Heart right ventricle (tissue), 16 donors: ENCODE measurements at regions not wholly inside any gene's neighbourhood (a gene's known extent, or its start where the extent isn't known, plus 50 kb on each side); places are given as distances from the start of the nearest gene placed in this dataset.

ENCODE experiments used
- ATAC-seq, 8 donors: fragments of 200-7000 bp; cut with Tn5 transposase; one replicate each; pipeline ENCODE4 v1.9.1; 2020; ENCODE audit warnings: mild to moderate bottlenecking in 8 of 8, moderate library complexity in 8 of 8, moderate number of reproducible peaks in 1 of 8
- DNase-seq, 2 donors: peaks; one replicate each; pipeline ENCODE4 v3.0.0-alpha.2; 2020
- H3K27ac ChIP-seq, 10 donors: fragments of 200-600 bp; sonication (generic) in 2 of 10; one replicate each; pipeline versions ENCODE4 v1.5.0 to v1.8.0; 2020 to 2022; ENCODE audit warnings: mild to moderate bottlenecking in 3 of 10
- H3K27me3 ChIP-seq, 7 donors: fragments of 200-600 bp; one replicate each; pipeline ENCODE4 v1.8.0; 2021 to 2022; ENCODE audit warnings: mild to moderate bottlenecking in 2 of 7
- H3K36me3 ChIP-seq, 9 donors: fragments of 200-600 bp; sonication (generic) in 1 of 9; one replicate each; pipeline versions ENCODE4 v1.5.0 to v1.8.0; 2020 to 2022; ENCODE audit warnings: mild to moderate bottlenecking in 2 of 9
- H3K4me1 ChIP-seq, 9 donors: fragments of 200-600 bp; sonication (generic) in 1 of 9; one replicate each; pipeline versions ENCODE4 v1.5.0 to v1.8.0; 2020 to 2022; ENCODE audit warnings: mild to moderate bottlenecking in 4 of 9
- H3K4me3 ChIP-seq, 10 donors: fragments of 200-600 bp; sonication (generic) in 2 of 10; one replicate each; pipeline versions ENCODE4 v1.5.0 to v1.8.0; 2020 to 2022; ENCODE audit warnings: mild to moderate bottlenecking in 7 of 10, moderate library complexity in 2 of 10
- H3K9me3 ChIP-seq, 11 donors: fragments of 200-600 bp in 10 of 11; sonication (generic) in 2 of 11; one replicate each; pipeline versions ENCODE4 v1.5.0 to v1.8.0; 2013 to 2022; ENCODE audit warnings: mild to moderate bottlenecking in 2 of 11, control low read depth in 1 of 11, moderate library complexity in 1 of 11
- CTCF ChIP-seq, 9 donors: fragments of 200-600 bp; sonication (generic) in 2 of 9; IDR thresholded peaks; one replicate each; pipeline versions ENCODE4 v1.5.0 to v1.8.0; 2021 to 2022; ENCODE audit warnings: antibody characterized with exemption in 9 of 9, mild to moderate bottlenecking in 5 of 9, moderate library complexity in 1 of 9
- WGBS, 2 donors: extraction: QIAGEN DNeasy Blood & Tissue Kit; methylation state at CpG; one replicate each; pipeline ENCODE4 v1.1.7; 2013; ENCODE audit warnings: inconsistent platforms in 1 of 2; 5-methylcytosine and 5-hydroxymethylcytosine counted together
- intact Hi-C, 10 donors: fragments of 100-400 bp; cut with DNase I; formaldehyde crosslinking; loops; one replicate each; pipeline versions ENCODE4 v1.11.1 to v1.14.2; 2022
- donor health status: Arrhythmogenic right ventricular cardiomyopathy.
- donor health status: ischemic (EF 13 %, LVEDD 7.1; RV severe dilation, severe dysfunction).
- donor health status: healthy with polysubstance abuse.
- donor health status: DM: no; HTN: yes; CAD: no.
- donor health status: DM: no; HTN: no; CAD: no.
- donor health status: ischemic (EF 25% LVEDD 6.9; RV normal size, moderate dysfunction).
- donor health status: ischemic (EF 25% LVEDD 5.7; RV mildly dilated, moderate dysfunction).
- donor health status: healthy.
- donor health status: DM: yes; HTN: yes; CAD: no.
- donor health status: Ischemic cardiomyopathy.
- donor health status: ischemic (EF 35%, LVEDD 5.7; RV mildly dilated, moderate dysfunction).
- donor health status: nonischemic (EF 11% LVEDD 7.7; RV severe dilation, severe dysfunction).
- donor health status: DM: yes; HTN: yes; CAD: no.
- donor health status: PGD.
- donor health status: ischemic (EF 29% LVEDD 5.4; RV normal size, mild dysfunction).
- donor health status: nonischemic (EF 23%, LVEDD 6.1; RV moderate dilation, normal function).

- intact Hi-C loops: no loop called here
- WGBS, 2 donors: 93 to 97% methylated on average over 1 of the region's 1 CpG
- H3K4me3 ChIP-seq: no peak overlapping the region
- TF ChIP-seq CTCF (IDR thresholded peaks at IDR 0.05): no peak
- no peaks in the 10 kb centered on the region for H3K4me1 ChIP-seq
- no peak overlapping the region for H3K27ac ChIP-seq
- ATAC-seq (no peak), DNase-seq (no peak)
- H3K9me3 ChIP-seq: no peaks in the 10 kb centered on the region
- H3K27me3 ChIP-seq: no peaks in the 10 kb centered on the region
- H3K36me3 ChIP-seq: no peaks in the 10 kb centered on the region
Measured at GRCh38 chr5:82599030-82599429, 320.9 kb upstream of the RPS23 start.

- no peak for DNase-seq
- no peaks in the 10 kb centered on the region for H3K27me3 ChIP-seq
- H3K4me1 ChIP-seq: no peaks in the 10 kb centered on the region
- TF ChIP-seq CTCF (IDR thresholded peaks at IDR 0.05): no peak
- H3K4me3 ChIP-seq: no peak overlapping the region
- no peaks in the 10 kb centered on the region for H3K36me3 ChIP-seq
- no peaks in the 10 kb centered on the region for H3K9me3 ChIP-seq
- no peak for ATAC-seq
- H3K27ac ChIP-seq: no peak overlapping the region
- intact Hi-C loops: no loop called here
Measured at GRCh38 chr5:82597437-82597836, 319.3 kb upstream of the RPS23 start.

GRCh38 chr5:82596451-82596850 lies 318.3 kb upstream of the RPS23 start:
- no peak for TF ChIP-seq CTCF (IDR thresholded peaks at IDR 0.05)
- Histone ChIP-seq H3K9me3 (no peaks in the 10 kb centered on the region), H3K4me1 (no peaks in the 10 kb centered on the region), H3K4me3 (no peak overlapping the region), H3K27ac (no peak overlapping the region), H3K36me3 (no peaks in the 10 kb centered on the region), H3K27me3 (no peaks in the 10 kb centered on the region)
- WGBS, 2 donors: 92% methylated on average over 5 of the region's 5 CpGs
- intact Hi-C loops: no loop called here
- ATAC-seq (no peak), DNase-seq (no peak)

GRCh38 chr5:82595113-82595512 lies 317.0 kb upstream of the RPS23 start:
- intact Hi-C loops: no loop called here
- Histone ChIP-seq H3K9me3 (peaks cover 0 to 9% (median 0%) of the 10 kb centered on the region in 11 donors), H3K4me3 (no peak overlapping the region), H3K27me3 (no peaks in the 10 kb centered on the region), H3K27ac (no peak overlapping the region), H3K36me3 (no peaks in the 10 kb centered on the region), H3K4me1 (no peaks in the 10 kb centered on the region)
- 85 to 87% methylated on average over 4 of the region's 4 CpGs for WGBS, 2 donors
- DNase-seq: no peak
- no peak for TF ChIP-seq CTCF (IDR thresholded peaks at IDR 0.05)
- no peak for ATAC-seq

- DNase-seq: no peak
- H3K27ac ChIP-seq: no peak overlapping the region
- ATAC-seq: no peak
- no peak for TF ChIP-seq CTCF (IDR thresholded peaks at IDR 0.05)
- WGBS, 2 donors: 78 to 81% methylated on average over 1 of the region's 1 CpG
- intact Hi-C loops: no loop called here
- H3K27me3 ChIP-seq: no peaks in the 10 kb centered on the region
- no peaks in the 10 kb centered on the region for H3K36me3 ChIP-seq
- no peaks in the 10 kb centered on the region for H3K4me1 ChIP-seq
- peaks cover 0 to 14% (median 0%) of the 10 kb centered on the region in 11 donors for H3K9me3 ChIP-seq
- no peak overlapping the region for H3K4me3 ChIP-seq
Measured at GRCh38 chr5:82594097-82594496, 315.9 kb upstream of the RPS23 start.
